SU-DHL-6 (cell line): ENCODE measurements at regions not wholly inside any gene's neighbourhood (a gene's known extent, or its start where the extent isn't known, plus 50 kb on each side); places are given as distances from the start of the nearest gene placed in this dataset.
A peak's percentile ranks its signal among the peaks of the same experiment; 100 is the strongest.

Experiments used
- H2AFZ ChIP-seq: fragments of 200-600 bp; sonication (generic); 2 replicates; pipeline ENCODE4 v1.6.1; 2014; ENCODE audit warnings: low read depth, mild to moderate bottlenecking, moderate library complexity, mixed read lengths, antibody characterized with exemption, low read length; ENCODE audit not compliant: severe bottlenecking
- H3F3A ChIP-seq: fragments of 200-600 bp; shearing (Covaris generic); 2 replicates; pipeline ENCODE4 v1.6.0; 2016; ENCODE audit warnings: antibody characterized with exemption, mild to moderate bottlenecking; ENCODE audit not compliant: insufficient read depth
- H3K27ac ChIP-seq: fragments of 200-600 bp; sonication (generic); 2 replicates; pipeline ENCODE4 v1.5.1; 2016; ENCODE audit warnings: low read depth, mild to moderate bottlenecking, low read length, moderate library complexity, mixed read lengths
- H3K27me3 ChIP-seq: fragments of 200-600 bp; sonication (generic), shearing (Covaris generic); 2 replicates; pipeline ENCODE4 v1.6.0; 2014; ENCODE audit warnings: mild to moderate bottlenecking, low read length
- H3K36me3 ChIP-seq: fragments of 200-600 bp; sonication (generic); 2 replicates; pipeline ENCODE4 v1.6.1; 2014; ENCODE audit warnings: mild to moderate bottlenecking, low read length, mixed read lengths
- H3K4me2 ChIP-seq: fragments of 300-600, 200-600 bp; shearing (Covaris generic), sonication (generic); 2 replicates; pipeline ENCODE4 v1.6.0; 2014; ENCODE audit warnings: low read length, low read depth, mild to moderate bottlenecking; ENCODE audit not compliant: poor library complexity, severe bottlenecking
- H3K4me3 ChIP-seq: fragments of 200-600 bp; sonication (generic); 2 replicates; pipeline ENCODE4 v1.5.1; 2014; ENCODE audit warnings: antibody characterized with exemption, low read length, mild to moderate bottlenecking, mixed read lengths; ENCODE audit not compliant: insufficient read depth, poor library complexity, severe bottlenecking
- H3K79me2 ChIP-seq: fragments of 200-600 bp; sonication (generic); 2 replicates; pipeline ENCODE4 v1.6.1; 2014; ENCODE audit warnings: mild to moderate bottlenecking, low read length, moderate library complexity; ENCODE audit not compliant: insufficient read depth
- H3K9ac ChIP-seq: fragments of 200-600 bp; sonication (generic); 2 replicates; pipeline ENCODE4 v1.7.0; 2014; ENCODE audit warnings: mild to moderate bottlenecking, low read length
- H3K9me2 ChIP-seq: fragments of 200-600 bp; sonication (generic); replicated peaks from 2 replicates; pipeline ENCODE4 v1.6.1; 2014; ENCODE audit warnings: low read length; ENCODE audit not compliant: insufficient read depth
- H3K9me3 ChIP-seq: fragments of 200-600 bp; sonication (generic); 2 replicates; pipeline ENCODE4 v1.6.1; 2014; ENCODE audit warnings: low read length, mixed read lengths; ENCODE audit not compliant: insufficient read depth
- H4K20me1 ChIP-seq: fragments of 200-600 bp; sonication (generic); 2 replicates; pipeline ENCODE4 v1.6.1; 2014; ENCODE audit warnings: low read depth, mild to moderate bottlenecking, antibody characterized with exemption, low read length, moderate library complexity, mixed read lengths
- EZH2phosphoT487 ChIP-seq: fragments of 200-600 bp; sonication (generic), shearing (Covaris generic); conservative IDR thresholded peaks from 2 replicates; pipeline ENCODE4 v1.6.1; 2018; ENCODE audit warnings: mild to moderate bottlenecking, antibody characterized with exemption, low read length, moderate library complexity, mixed read lengths
- TF ChIP-seq, protein P1 (sequence below): fragments of 200-600 bp; sonication (generic); IDR thresholded peaks from one replicate; pipeline ENCODE4 v1.5.1; 2017; ENCODE audit warnings: antibody characterized with exemption, mild to moderate bottlenecking, low read length, moderate library complexity; ENCODE audit not compliant: insufficient read depth, poor library complexity, severe bottlenecking

DNA sequence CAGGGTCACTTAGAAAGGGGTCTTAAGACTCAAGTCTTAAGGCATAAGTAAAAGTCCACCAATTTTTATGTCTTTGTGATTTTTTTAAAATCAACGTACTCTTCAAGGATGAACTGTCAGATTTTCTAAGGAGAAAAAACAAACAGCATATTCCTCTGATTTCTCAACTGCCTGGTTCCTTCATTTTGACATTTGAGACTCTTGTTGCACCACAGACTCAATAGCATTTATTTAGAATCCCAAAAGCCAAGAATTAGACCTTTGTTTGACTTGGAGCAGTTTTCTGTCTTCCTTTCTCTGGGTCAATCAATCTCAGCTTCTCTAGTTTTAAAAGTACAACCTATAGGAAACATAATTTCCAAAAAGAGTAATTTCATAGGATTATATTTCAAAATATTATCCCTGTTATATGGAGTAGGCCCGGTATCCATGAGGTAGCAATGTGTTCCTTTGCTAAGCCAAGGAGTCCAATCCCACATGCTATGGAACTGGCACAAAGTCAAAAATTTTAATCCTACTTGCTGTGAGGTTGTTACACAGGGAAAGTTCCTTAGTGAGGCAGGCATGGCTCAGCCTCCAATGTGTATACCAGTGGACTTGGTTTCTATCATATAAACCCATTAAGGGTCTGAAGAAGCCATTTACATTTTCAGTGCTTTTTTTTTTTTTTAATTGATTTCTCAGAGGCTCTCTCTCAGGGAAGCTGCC is 405.7 kb downstream of the KIF16B start:
- H3K27ac ChIP-seq: no peak overlapping the region
- no peaks in the 10 kb centered on the region for H3K36me3 ChIP-seq
- H3K9me3 ChIP-seq: no peaks in the 10 kb centered on the region
- no peak for TF ChIP-seq EZH2phosphoT487
- TF ChIP-seq, protein P1, sequence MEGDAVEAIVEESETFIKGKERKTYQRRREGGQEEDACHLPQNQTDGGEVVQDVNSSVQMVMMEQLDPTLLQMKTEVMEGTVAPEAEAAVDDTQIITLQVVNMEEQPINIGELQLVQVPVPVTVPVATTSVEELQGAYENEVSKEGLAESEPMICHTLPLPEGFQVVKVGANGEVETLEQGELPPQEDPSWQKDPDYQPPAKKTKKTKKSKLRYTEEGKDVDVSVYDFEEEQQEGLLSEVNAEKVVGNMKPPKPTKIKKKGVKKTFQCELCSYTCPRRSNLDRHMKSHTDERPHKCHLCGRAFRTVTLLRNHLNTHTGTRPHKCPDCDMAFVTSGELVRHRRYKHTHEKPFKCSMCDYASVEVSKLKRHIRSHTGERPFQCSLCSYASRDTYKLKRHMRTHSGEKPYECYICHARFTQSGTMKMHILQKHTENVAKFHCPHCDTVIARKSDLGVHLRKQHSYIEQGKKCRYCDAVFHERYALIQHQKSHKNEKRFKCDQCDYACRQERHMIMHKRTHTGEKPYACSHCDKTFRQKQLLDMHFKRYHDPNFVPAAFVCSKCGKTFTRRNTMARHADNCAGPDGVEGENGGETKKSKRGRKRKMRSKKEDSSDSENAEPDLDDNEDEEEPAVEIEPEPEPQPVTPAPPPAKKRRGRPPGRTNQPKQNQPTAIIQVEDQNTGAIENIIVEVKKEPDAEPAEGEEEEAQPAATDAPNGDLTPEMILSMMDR: no peak
- H4K20me1 ChIP-seq: no peaks in the 10 kb centered on the region
- no peak overlapping the region for H3K9ac ChIP-seq
- no peak overlapping the region for H2AFZ ChIP-seq
- H3K9me2 ChIP-seq: no peaks in the 10 kb centered on the region
- no peaks in the 10 kb centered on the region for H3F3A ChIP-seq
- H3K27me3 ChIP-seq: no peaks in the 10 kb centered on the region
- H3K79me2 ChIP-seq: no peaks in the 10 kb centered on the region
- no peak overlapping the region for H3K4me3 ChIP-seq
- no peak overlapping the region for H3K4me2 ChIP-seq

DNA sequence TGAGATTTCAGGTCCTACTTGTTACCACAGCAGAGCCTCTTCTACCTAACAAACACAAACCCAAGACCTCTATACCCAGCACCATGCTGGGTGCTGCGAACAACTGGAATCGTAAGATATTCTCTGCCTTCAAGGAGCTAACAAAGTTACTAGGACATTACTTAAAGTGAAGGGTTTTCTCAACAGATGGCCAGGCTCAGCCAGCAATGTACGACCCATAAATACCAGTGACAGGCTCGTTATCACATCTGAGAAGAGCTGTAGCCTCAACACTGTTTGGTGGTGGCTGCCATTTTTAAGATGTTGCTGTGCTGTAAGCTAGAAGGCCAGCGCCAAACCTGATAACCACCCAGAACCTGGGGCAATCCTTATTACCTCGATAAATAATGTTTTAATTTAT is 406.5 kb downstream of the KIF16B start:
- no peaks in the 10 kb centered on the region for H4K20me1 ChIP-seq
- no peaks in the 10 kb centered on the region for H3K27me3 ChIP-seq
- no peak overlapping the region for H3K4me3 ChIP-seq
- no peaks in the 10 kb centered on the region for H3K9me2 ChIP-seq
- H3K27ac ChIP-seq: no peak overlapping the region
- H3K36me3 ChIP-seq: no peaks in the 10 kb centered on the region
- H3F3A ChIP-seq: no peaks in the 10 kb centered on the region
- H3K9ac ChIP-seq: no peak overlapping the region
- H3K79me2 ChIP-seq: no peaks in the 10 kb centered on the region
- H3K4me2 ChIP-seq: no peak overlapping the region
- TF ChIP-seq, protein P1: no peak
- TF ChIP-seq EZH2phosphoT487: no peak
- no peak overlapping the region for H2AFZ ChIP-seq
- H3K9me3 ChIP-seq: no peaks in the 10 kb centered on the region

DNA sequence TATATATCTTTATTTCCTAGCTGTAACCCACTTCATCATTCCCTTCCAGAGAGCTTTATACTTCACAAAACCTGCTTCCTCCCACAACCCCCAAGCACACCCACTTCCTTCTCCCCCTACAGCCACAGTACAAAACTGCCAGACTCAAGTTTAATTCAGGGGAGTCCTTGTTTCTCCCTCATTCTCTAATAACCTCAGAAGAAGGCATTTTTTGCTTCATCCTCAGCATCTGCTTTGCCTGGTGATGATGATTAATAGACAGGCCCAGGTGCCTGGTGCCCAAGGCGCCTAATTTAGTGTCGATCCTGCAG is 414.3 kb downstream of the KIF16B start:
- H3K9me3 ChIP-seq: no peaks in the 10 kb centered on the region
- H4K20me1 ChIP-seq: no peaks in the 10 kb centered on the region
- no peaks in the 10 kb centered on the region for H3K36me3 ChIP-seq
- no peaks in the 10 kb centered on the region for H3F3A ChIP-seq
- TF ChIP-seq, protein P1: no peak
- no peak for TF ChIP-seq EZH2phosphoT487
- H3K9me2 ChIP-seq: no peaks in the 10 kb centered on the region
- H3K79me2 ChIP-seq: no peaks in the 10 kb centered on the region
- 0 out of 2 replicates have a peak overlapping the region, but pooled peaks have one; percentile 20 for H3K27ac ChIP-seq
- H2AFZ ChIP-seq: no peak overlapping the region
- no peak overlapping the region for H3K4me3 ChIP-seq
- H3K4me2 ChIP-seq: peak overlapping the region; percentile 18
- no peak overlapping the region for H3K9ac ChIP-seq
- no peaks in the 10 kb centered on the region for H3K27me3 ChIP-seq
